SH-SY5Y (cell line): ENCODE measurements at regions not wholly inside any gene's neighbourhood (a gene's known extent, or its start where the extent isn't known, plus 50 kb on each side); places are given as distances from the start of the nearest gene placed in this dataset.

Source experiments
- GATA2 ChIP-seq: IDR thresholded peaks from 2 replicates; pipeline ENCODE4 v1.6.1; 2011; ENCODE audit warnings: mild to moderate bottlenecking, low read depth, low read length
- GATA3 ChIP-seq: IDR thresholded peaks from 2 replicates; pipeline ENCODE4 v1.6.1; 2011; ENCODE audit warnings: low read depth, mild to moderate bottlenecking, low read length, moderate library complexity

DNA sequence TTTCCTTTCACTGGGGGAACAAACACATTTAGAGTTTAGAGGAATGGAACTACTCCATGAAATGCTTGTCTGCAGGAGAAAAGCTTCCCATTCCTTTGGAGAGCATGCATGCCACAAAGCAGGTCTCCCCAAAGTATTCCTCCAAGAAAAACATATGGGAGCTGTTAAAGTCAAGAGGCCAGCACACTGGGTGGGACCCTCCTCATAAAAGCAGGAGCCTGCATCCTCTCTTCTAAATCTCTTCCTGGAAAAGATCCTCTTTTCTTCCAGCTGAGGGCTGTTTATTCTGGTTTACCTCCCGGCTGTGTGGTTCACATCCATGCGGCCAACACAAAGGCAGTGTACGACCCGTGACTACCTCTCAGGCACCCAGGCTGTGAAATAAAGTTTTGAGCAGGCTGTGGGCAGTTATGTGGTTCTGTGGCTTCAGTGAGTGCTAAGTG is 103.4 kb downstream of the TENT5C start:
- TF ChIP-seq GATA2 (no peak), GATA3 (no peak)
